GM19372 (cell line): ENCODE measurements at regions not wholly inside any gene's neighbourhood (a gene's known extent, or its start where the extent isn't known, plus 50 kb on each side); places are given as distances from the start of the nearest gene placed in this dataset.

Experiments
- ATAC-seq: cut with Tn5 transposase; IDR thresholded peaks from one replicate; pipeline ENCODE4 v1.9.1; 2021; ENCODE audit warnings: mild to moderate bottlenecking, low read depth, moderate library complexity; ENCODE audit not compliant: unreplicated experiment

DNA sequence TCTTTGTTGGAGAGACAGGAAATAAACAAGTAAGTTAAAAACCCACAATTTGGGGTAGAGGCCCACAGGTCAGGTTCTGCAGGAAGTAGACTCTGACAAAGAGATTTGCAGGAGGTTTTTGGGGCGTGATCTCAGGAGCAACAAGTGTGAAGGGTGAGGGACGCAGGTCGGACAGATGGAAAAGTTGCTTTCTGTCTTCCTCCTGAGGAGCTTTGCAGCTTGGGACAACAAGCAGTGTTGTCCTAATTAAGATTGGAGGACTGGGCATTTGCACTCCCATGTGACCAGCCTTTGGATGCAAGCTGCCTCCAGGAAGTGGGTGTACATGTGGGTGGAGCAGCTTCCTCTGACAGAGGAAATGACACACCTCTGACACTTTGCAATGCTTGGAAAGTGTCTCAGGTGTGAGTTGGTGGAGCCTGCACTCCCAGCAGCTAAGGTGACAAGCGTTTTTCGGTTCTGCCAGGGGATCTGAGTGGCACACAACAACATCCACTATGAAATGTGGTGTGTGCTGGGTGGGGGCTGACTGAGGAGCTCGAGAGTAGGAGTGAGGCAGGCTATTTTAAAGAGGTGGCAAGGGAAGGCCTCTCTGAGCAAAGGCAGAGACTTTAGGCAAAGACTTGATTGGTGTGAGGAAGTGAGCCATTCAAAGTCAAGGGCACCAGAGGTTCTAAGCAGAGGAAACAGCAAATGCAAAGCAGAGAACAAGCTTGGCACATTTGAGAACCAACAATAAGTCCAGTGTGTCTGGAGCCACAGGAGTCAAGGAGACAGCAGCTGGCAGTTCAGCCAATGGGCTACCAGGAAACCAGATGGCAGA, 339.8 kb upstream of the GATB start:
- no peak for ATAC-seq

DNA sequence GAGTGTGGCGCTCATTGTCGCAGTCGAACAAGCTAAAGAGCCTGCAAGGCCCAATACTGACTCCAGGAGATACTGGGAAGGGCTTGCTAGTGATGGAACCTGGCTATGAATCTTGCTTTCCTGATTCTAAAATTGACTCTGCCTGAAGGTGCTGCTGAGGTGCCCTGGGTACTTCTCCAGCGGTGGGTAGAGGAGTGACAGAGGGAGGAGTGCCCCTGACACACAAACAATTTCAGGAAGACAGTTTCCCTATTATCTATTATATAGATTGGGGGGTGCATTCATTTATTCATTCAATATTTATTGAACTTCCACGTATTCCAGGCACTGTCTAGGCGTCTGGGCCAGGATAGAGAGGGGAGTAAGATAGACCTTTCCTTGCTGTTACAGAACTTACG, 339.2 kb upstream of the GATB start:
- no peak for ATAC-seq

GRCh38 chr4:152099555-152099954, 338.7 kb upstream of the GATB start:
- ATAC-seq: no peak

GRCh38 chr4:152099061-152099425, 338.2 kb upstream of the GATB start:
- no peak for ATAC-seq

DNA sequence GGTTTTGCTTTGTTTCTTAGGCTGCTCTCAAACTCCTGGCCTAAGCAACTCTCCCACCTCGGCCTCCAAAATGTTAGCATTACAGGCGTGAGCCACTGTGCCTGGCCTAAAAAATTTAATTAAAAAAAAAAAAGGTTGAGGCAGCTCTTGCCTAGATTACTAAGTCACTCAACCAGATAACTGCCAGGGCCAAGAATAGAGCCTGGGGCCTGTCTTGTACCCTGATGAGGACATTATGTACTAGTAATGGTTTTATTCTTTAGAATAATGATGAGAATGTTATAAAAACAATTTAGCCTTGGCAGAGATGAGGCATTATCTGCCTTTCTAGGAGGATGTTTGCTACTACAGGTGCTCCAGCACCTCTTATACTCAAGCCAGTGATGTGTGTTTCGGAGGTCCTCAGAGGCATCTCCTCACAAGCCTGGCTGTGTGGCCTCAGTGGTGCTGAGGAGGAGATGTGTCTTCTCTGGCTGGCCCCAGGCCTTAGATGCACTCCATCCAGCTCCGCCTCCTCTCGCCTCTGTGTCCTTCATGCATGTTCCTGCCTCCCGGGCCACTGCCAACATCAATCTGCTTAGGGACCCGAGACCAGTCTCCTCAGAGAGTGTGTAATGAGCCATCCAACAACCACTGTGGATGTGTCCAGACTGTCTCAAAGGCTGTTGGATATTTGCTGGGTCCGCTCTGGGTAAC, 337.7 kb upstream of the GATB start:
- no peak for ATAC-seq

DNA sequence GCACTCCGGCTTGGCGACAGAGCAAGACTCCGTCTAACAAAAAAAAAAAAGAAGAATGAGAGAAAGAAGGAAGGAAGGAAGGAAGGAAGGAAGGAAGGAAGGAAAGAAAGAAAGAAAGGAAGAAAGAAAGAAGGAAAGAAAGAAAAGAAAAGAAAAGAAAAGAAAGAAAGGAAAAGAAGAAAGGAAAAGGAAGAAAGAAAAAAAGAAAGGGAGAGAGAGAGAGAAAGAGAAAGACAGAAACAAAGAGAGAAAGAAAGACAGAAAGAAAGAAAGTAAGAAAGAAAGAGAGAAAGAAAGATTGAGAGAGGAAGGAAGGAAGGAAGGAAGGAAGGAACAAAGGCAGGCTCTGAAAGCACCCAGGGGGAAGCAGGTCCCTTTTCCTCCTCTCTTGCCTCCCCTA, 336.6 kb upstream of the GATB start:
- ATAC-seq: no peak

DNA sequence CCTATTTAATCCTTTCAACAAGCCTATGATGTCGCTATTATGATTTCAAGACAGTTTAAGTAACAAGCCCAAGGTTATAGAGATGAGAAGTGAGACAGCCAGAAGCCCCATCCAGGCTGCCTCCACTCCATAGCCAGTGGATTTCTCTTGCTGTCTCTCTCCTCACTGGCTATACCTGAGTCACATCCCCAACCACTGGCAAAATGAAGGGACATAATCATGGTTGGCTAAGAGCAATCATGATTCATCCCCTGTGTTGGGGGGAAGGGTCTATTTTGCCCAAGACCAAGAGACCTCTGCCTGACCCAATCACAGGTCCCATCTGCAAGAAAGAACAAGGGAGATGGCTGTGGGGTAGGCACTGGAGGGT, 334.9 kb upstream of the GATB start:
- ATAC-seq: no peak

DNA sequence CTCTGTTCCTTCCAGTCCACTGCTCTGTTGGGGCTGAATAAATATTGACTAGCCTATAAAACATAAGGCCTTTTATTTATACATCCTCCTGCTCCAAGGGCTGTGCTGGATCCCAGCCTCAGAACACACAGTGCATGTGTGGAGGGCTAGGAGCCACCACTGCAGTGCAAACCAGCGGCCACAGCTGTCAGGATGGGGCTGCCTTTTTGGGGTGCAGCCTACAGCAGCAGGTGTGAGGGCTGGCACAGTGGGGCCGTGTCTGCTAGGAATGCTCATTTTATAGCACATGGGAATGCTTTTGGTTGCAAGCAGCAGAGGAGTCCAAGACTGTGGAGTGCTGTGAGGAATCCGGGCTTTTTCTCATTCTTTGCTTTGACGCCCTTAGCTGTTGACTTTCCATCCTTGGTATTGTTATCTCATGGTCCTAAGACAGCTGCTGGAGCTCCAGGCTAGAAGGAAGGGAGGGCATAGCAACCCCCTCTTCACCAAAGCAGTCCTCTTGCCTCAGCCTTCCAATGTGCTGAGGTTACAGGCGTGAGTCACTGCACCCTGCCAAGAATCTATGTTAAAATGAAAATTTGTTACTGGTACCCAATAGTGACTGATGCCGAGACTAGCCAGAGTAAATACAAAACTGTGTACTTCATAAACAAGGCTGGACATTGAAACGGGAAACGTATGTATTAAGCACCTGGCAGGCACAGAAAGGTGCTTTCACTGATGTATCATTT, 334.3 kb upstream of the GATB start:
- no peak for ATAC-seq

- no peak for ATAC-seq
Observed at GRCh38 chr4:152091405-152091804, 330.6 kb upstream of the GATB start.

- no peak for ATAC-seq
Observed at GRCh38 chr4:152090543-152090942, 329.7 kb upstream of the GATB start.

- ATAC-seq: no peak
Observed at GRCh38 chr4:152089584-152089983, 328.8 kb upstream of the GATB start.

DNA sequence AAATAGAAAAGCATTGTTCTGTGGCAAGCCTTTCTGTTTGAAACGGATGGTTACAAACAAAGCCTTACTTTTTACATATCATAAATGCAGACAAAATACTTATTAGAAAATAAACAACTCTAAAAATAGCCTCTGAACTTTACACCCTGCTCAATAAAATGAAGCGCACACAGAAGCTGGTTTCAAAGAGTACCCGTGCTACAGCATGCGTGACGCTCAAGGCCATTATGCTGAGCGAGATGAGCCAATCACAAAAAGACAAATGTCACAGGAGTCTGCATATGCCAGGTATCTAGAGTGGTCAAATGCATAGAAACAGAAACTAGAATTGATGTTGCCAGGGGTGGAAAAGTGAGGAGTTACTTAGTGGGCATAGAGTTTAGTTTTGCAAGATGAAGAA, 326.5 kb upstream of the GATB start:
- no peak for ATAC-seq

DNA sequence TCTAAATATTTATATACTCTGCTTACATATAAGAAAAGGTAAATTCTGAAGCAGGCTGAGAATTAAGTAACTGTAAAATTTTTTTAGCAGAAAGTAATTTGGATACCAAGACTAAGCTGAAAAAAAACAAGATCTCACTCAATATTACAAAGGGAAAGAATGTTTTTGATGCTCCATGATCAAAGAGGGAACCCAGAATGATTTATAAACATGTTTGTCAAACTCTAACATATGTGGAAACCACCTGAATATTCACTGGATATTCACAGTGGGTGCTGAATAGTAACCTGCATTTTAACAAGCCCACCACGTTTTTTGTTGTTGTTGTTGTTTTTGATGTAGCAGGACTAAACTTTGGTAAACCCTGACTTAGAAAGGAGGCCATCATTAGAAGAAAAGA, 324.9 kb upstream of the GATB start:
- no peak for ATAC-seq

DNA sequence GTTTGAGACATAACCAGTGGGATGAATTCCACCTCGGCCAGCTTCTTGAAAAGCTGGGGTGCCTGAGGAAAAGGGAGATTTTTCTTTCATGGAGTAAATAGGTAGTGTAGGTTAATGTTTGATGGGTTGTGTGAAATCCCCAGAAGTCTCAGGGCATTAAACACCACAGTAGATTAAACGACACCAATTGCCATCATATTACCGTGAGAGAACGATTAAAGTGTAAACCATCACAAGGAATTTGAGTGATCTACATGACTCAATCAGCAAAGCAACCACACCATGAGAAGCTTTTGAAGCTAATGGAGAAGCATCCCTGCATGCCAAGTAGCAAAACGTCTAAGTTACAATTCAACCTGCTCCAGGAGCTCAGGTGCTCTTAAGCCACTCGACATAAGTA, 322.5 kb upstream of the GATB start:
- ATAC-seq: no peak

- no peak for ATAC-seq
Observed at GRCh38 chr4:152081024-152081423, 320.2 kb upstream of the GATB start.

DNA sequence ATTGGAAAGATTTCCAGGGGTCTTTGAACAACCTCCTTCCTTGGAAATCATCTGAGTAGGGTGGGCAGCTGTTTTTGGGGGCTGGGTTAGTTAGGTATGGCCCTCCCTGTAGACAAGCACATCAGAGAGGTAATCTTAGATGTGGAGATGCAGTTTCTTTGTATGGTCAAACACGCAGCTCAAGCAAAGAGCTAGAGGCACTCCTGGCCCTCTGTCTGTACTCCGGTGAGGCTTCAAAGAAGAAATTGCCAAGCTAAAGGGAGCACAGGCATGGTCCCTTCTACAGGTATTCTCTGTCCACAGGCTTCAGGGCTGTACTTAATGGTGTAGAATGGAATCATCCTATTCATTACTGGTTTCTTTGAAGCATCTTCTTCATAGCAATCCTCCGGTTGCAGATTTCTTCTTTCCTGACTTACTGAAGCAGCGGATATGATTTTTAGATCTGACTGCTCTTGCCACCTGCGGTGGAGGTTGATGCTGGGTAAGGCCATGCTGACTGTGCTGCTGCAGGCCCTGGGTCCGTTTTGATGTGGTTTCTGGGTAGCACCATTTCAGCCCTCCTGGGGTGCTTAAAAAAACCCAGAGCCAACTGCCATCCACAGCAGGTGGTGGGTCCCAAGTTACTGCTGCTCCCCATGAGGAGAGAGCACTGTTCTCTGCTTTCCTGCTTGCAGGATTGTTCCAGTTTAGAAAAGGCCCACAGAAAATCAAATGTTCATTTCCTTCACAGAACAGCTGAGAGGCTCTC, 318.9 kb upstream of the GATB start:
- ATAC-seq: no peak

DNA sequence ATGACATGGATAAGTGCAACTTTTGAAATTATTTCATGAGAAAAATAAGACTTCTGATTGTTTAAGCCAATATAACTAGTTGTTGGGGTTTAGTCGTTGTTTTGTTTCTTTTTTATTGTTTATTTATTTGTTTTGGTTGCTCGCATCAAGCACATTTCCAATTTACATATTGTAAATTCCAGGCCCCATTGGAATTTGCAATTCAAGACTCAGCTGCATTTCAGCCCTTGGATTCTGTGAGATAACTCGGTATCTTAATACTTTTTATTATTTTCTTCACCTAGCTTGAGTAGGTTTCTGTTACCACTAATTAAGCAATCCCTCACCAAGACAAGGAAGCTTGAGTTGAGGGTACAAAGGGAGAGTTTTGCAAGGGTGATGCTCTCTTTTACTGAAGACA, 318.3 kb upstream of the GATB start:
- ATAC-seq: no peak

DNA sequence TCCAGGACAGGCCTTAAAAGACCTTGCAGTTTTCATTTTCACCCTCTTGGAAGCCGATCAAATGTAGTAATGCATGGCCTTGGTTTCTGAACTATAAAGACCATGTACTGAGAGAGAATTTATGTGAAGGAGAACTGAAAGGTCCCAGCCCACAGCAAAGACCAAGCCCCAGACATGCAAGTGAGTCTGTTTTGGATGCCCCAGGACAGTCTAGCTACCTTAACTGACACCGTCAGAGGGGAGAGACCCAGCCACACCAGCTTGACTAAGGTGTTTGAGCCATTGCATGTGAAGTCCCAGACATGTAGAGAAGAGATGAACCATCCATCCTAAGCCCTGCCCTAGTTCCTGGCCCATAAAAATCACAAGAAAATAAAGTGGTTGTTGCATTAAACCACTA, 316.8 kb upstream of the GATB start:
- no peak for ATAC-seq

DNA sequence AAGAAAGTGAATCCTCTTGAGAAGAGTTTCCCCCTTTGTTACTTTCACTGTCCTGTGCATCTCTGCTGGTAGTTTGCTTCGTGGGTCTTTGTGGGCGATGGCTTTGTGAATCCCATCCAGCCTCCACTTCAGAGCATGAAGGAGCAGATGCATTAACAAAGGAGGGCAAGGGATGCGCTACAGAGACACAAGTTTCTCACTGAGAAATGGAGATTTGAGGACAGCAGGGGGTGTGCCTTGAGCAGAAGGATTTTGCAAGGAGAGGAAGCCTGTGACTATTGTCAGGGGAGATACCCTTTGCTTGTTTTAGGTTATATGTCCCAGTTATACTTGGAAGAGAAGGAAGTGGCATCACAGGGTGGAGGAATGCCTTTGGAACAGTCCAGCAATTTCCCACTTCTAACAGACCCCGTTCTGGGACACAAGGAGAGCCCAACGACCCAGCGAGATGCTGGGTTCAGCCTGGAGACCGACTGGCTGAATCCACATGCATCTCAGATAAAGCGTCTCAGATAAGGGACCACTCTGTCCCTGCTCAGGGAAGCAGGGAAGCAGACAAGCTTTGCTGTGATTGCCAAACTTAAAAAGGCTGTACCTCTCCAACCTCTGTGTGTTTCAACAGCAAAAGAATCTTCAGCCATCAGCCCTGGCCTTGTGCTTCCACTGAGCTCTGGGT, 314.6 kb upstream of the GATB start:
- no peak for ATAC-seq

GRCh38 chr4:152074573-152074972, 313.8 kb upstream of the GATB start:
- ATAC-seq: no peak

DNA sequence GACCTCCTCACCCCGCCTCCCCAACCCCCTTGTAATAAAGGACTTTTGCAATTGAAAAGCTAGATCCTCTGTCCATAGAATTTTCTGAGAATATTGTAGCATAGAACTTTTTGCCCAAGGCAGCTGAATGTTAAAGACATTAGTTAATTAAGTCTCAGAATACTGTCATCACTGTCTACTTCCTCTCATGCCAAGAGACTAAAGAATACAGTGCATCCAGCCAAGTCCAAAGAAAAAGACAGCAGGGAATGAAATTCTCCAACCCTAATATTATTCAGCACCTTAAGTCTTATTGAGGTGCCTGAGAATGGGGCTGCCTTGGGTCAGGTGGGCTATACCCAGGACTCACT, 313.3 kb upstream of the GATB start:
- no peak for ATAC-seq
